ENCODE measurements at regions not wholly inside any gene's neighbourhood (a gene's known extent, or its start where the extent isn't known, plus 50 kb on each side); places are given as distances from the start of the nearest gene placed in this dataset.

DNA sequence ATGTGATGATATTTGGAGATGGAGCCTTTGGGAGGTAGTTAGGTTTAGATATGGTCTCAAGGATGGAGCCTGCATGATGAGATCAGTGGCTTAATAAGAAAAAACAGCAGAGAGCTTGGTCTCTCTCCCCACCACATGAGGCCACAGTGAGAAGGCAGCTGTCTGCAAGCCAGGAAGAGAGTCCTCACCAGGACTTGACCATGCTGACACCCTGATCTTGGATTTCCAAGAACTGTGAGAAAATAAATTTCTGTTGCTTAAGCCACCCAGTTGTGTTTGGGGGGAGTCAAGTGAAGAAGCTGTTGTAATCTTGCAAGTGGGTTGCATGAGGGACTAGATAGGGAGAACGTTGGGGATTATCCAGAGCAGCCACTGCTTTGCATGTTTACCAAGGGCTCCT is 62.3 kb upstream of the TNFAIP8L3 start:
- no peak for DNase-seq

DNA sequence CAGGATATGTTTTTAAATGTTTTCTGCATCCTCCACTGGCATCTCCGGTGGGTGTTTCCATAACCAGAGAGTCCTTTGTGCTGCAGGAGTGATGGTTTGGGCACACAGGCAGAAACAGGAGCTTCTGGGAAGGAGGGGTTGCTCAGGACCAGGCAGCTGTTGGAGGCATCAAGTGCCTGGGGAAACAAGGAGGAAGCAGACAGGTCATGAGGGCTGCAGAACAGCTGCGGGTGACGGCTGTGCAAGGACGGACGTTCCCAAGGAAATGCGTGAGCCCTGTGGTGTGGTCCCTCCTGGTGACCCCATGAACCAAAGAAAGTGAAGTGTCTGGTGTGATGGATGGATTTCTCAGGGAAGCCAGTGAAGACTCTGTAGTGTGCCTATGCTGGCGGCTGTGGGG is 61.2 kb upstream of the TNFAIP8L3 start:
- peak; percentile 88 for DNase-seq

- DNase-seq: no peak
These were observed 60.4 kb upstream of the TNFAIP8L3 start for GRCh38 chr15:51155016-51155580.
